ENCODE measurements at regions not wholly inside any gene's neighbourhood (a gene's known extent, or its start where the extent isn't known, plus 50 kb on each side); places are given as distances from the start of the nearest gene placed in this dataset.

DNA sequence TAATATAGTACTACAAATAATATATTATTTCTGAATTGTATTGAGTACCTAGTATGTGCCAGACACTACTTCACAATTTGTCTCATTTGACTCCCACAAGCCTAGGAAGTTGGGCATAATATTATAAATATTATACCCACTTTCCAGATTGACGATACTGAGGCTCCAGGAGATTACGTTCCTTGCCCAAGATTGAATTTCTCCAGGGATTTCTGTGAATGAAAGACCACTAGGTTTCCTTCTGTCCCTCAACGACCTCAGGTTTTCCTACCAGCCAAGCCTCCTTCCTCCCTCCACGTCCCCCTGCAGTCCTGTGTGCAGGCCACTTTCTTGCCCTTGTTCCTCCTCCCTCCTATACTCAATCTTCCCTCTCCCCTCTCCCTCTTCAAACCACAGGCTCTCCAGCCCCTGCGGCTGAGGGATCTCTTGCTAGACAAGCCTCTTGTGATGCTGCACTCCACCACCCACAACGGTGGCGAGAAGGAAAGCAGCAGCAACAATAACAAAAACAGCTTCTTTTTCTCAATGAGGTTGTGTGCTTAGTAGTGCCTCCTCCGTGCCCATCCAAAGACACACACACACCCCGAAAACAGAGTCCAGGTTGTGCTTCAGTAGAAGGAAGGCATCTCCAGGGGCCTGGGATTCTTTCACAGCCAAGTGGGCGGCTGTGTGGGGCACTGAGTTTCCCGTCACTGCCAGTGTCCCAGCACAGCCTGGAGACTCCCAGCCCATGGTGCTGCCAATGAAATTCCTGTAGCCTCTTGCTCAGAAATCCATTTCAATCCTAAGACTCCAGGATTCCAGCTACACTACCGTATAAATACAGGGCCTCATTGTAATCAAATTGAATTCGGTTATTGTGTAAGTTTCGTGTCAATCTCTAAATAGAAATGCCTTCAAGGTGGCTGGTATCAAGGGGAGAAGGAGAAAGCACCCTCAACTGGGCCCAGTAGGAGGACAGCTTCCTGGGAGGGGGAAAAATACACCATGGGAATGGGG lies 94.4 kb downstream of the NCR2 start:
- DNase-seq: no peak

DNA sequence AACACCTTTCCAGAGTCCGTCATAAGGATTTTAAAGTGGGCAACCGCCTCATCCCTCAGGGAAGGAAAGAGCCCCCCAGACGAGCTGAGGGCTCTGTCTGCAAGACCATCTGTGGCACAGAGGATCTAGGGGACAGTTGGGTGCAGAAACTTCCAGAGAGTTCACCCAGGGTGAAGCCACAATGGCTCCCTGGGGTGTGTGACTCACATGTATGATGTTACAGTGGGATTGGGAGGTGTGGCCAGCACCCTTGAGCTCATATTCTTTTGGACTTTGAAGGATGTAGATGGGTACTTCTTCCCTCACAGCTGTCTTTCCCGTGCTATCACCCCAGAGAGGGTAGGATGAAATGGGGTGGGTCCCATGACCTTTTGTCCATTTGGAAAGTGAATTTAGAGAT lies 95.5 kb downstream of the NCR2 start:
- no peak for DNase-seq

DNA sequence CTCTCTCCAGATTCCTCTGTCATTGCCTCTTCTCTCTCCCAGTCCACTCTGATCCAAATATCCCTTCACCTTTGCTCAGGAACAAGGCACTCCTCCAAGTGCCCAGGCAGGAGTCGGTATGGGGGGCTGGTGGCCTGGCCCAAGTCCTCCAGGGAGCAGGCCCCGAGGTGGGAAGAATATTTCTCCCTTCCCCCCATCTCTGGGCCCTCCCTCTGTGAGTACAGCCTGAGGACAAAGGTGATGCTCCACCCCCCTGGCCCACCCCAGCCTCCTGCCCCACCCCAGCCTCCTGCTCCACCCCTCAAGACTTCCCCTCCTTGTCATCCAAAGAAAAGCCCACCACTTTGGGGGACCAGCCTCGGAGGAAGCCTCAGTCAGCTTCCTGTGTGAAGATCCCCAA lies 96.9 kb downstream of the NCR2 start:
- no peak for DNase-seq

DNA sequence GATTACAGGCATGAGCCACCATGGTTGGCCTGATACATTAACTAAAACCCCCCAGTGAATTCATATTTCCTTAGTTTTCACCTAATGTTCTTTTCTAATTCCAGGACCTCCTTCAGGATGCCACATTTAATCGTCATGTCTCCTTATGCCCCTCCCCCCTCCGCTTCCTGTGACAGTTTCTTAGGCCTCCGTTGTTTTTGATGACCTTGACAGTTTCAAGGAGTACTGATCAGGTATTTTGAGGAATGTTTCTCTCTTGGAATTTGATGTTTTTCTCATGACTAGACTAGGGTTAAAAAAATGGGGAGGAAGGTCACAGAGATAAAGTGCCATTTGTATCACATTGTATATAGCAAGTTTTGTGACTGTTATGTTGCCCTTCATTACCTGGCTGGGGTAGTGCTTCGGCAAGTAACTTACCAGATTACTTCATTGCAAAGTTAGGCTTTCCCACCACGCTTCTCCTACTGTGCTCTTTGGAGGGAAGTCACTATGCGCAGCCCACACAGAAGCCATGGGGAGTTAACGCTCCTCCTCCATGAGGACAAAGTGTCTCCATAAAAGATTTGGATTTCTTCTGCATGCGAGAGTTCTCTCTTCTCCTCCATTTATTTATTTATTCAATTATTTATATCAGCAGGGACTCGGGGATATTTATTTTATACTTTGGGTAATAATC lies 99.5 kb downstream of the NCR2 start:
- DNase-seq: no peak

DNA sequence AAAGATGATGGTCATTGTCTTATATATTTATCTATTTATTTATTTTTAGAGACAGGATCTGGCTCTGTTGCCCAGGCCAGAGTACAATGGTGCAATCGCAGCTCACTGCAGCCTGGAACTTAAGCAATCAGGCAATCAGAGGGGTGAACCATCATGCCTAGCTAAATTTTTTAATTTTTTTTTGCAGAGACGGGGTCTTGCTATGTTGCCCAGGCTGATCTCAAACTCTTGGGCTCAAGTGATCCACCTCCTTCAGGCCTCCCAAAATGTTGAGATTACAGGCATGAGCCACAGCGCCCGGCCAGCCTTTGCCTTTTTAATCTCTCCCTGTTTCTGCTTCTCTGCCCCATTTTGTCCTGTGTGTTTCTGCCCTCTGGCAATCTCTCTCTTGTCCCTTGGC lies 102.2 kb downstream of the NCR2 start:
- DNase-seq: no peak

DNA sequence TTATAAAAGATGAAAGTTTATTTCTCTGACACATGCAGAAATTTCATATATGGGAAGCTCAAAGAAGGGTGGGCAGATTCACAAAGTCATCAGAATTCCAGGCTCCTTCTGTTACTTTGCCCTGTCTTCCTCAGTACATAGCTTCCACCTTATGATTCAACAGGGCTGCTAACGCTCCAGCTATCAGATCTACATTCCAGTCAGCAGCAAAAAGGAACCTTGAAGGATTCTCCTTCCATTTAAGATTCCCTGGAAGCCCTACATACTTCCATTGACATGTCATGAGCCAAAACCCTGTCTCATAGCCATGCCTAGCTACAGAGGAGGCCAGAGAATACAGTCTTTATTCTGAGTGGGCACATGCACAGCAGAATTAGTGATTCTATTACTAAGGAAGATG lies 103.3 kb downstream of the NCR2 start:
- DNase-seq: no peak

DNA sequence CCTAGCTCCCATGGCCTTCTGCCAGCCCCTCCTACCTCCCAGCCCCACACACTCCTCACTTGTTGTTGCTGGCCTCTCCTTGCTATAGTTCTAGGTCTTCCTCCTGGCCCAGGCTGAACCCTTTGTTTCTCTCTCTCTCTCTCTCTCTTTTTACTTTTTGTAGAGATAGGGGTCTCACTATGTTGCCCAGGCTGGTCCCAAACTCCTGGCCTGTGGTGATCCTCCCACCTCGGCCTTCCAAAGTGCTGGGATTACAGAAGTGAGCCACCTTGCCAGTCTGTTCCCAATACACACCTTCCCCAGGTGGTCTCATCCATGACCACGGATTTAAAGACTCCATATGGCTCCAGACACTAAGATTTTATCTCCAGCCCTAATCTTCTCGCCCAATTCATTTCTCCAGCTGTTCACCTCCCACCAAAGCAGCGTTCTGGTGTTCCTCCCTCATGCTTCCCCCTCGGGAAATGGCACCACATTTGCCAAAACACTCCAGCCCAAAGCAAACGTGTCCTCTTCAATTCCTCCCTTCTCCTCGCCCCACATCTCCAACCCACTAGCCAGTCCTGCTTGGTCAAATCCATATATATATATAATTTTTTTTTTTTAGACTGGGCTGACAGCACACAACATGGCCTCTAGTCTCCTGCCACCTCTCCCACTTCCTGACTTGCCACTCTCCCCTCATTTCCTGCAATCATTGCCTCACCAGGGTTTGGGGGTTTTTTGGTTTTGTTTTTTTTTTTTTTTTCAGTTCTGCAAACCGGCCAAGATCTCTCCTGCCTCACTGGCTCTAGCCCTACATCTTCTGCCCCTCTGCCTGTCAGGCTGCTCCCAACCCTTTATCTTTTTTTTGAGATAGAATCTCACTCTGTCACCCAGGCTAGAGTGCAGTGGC lies 104.4 kb downstream of the NCR2 start:
- no peak for DNase-seq

DNA sequence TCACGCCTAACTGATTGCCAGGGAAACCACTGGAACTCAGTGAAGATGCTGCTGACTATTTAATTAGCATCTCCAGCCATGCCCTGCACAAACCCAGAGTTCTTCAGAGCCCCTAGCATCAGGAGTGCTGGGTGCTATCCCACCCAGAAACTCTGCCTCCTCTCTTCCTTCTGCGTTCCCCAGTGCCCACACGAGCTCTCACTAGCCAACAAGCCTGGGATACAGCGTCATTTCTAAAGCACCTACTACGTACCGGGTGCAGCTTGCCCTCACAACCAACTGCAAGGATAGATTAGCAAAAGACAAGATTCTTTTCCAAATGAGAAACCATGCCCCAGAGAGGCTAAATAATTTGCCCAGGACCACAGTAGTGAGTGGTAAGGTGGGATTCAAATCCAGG lies 105.2 kb upstream of the FOXP4 start:
- no peak for DNase-seq

DNA sequence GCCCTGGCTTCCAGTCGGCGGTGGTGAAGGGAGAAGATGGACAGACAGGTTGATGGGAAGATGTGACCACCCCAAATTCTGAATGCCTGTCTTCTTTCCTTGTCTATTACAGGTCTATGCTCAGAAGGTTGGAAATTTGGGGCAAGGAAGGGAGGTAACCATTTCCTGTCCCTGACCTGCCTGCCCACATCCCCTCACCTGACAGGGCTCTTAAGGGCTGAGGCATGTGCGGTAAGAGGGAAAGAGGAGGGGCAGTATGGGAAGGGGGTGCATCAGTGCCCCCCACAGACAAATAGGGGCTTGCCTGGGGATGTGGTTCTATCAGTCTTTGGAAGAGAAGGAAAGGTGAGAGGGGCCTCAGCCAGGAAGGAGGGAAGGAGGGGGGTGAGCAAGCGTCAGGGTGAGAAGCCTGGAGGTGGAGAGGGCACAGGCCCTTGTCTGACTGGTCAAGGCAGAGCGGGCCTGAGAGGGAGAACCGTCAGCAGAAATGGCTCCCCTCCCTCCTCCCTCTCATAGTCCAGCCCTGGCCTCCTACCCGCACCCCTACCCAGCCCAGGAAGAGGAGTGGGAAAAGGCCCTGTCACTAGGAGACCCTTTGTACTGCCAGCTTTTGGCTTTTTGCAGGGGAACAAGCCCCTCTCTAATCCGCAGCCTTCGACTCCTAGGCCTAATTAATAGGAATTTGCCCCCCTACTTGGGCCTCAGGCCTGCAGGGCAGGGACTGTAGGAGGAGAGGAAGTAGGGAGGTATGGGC lies 104.4 kb upstream of the FOXP4 start:
- DNase-seq: no peak

DNA sequence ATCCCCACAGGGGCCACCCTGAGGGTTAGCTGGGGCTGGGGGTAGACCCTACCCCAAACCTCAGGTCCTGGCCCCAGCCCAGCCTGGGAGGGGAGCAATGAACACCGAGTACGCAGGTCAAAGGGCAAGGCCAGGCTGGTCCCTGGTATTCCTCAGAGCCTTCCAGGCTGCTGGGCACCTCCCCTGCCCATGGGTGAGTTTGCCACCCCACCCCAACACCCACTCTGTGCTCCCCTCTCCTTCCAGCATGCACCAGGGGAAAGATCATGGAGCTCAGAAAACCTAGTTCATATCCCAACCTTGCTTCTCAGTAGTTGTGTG lies 103.9 kb upstream of the FOXP4 start:
- DNase-seq: no peak

DNA sequence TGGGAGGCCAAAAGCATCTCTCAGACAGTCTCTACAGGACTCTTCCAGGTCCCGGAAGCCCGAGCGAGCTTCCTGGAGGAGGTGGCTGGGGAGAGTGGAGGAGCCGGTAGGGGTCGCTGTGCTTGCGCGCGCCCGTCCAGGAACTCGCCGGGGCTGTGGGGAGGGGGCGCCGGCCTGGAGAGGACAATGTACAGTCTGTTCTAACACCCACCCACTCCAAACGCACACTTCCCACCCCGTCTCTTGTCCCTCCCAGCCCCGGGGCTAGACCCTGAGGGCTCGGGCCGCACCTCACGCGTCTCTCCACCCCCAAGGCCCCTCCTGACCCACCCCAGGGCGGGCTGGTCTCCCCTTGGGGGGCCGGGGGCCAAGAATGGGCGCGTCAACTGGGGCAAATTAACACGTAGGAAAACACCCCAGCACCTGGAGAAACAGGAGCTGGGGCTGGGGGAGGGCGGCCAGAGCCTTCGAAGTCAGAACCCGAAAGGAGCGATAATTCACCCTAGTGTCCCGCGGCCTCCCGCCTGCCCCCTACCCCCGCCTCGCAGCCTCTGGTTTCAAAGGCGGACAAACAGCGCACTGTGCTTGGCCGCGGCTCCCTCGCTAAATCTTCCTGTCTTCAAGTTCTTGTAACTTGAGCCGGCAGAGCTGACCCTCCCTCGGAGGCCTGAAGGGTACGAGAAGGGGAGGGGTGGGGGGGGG lies 103.2 kb upstream of the FOXP4 start:
- peak; percentile 40 to 88 for DNase-seq

DNA sequence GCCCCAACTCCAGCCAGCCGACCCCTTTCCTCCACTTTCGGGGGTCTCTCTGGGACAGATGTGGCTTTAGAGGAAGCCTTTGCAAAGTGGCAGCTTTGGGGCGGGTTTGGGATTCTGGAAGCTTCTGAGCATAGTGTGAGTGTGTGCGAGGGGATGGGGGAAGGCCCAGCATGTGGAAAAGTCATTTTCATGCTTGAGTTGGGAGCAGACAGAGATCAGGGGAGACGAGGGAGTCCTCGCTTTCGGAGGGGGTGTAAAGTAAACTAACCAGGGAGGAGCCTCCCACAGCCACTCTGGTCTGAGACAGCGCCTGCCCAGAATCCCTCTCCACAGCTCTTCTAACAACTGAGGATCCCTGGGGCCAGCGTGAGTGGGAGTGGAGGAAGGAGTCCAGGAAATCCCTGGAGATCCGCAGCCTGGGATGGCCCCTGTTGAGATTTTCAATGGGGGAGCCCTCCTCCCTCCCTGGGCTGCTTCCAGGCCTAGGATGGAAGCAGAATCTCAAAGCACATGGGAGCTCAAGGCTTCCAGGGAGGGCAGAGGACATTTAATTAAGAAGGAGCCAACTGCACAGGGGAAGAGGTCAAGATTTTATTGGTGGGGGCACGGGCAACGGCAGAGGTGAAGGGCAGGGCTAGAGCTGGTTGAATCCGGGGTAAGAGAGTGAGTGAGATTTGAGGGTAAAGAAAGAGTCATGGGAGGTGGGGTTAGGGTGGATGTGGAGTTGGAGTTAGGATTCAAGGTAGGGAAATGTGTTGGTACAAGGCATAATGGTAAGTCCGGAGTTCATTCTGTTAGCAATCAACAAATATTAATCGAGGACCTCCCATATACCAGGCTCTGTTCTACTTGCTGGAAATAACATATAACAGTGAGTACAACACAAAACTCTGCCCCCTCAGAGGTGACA lies 102.3 kb upstream of the FOXP4 start:
- DNase-seq: no peak

DNA sequence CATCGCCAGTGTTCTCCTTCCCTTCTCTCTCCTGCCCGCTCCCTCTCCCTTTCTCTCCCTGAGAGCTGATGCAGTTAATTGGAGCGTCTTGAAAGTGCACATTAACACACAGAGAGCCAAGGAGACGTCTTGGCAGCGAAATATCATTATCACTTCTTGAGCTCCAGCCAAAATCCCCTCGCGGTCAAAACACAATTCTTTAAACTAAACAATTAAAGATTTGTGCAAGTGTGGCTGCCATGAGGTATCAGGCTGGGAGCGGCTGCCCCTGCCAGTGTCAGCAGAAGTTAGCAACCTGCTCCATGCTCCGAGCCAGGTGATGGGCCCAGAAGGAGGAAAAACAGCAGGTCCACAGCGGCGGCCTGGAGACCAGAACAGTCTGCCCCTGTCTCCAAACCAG lies 100.9 kb upstream of the FOXP4 start:
- DNase-seq: no peak

DNA sequence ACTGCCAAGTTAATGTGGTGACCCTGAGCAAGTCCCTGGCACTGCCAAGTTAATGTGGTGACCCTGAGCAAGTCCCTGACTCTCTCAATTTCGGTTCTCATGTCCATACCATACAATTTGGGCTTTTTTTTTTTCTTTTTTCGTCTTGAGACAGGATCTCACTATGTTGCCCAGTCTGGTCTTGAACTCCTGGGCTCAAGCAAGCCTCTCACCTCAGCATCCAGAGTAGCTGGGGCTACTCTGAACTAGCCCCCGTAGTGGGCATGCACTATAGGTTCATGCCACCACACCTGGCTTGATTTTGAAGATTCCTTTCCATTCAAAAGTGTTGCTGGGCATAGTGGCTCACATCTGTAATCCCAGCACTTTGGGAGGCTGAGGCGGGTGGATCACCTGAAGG lies 100.0 kb upstream of the FOXP4 start:
- no peak for DNase-seq

DNA sequence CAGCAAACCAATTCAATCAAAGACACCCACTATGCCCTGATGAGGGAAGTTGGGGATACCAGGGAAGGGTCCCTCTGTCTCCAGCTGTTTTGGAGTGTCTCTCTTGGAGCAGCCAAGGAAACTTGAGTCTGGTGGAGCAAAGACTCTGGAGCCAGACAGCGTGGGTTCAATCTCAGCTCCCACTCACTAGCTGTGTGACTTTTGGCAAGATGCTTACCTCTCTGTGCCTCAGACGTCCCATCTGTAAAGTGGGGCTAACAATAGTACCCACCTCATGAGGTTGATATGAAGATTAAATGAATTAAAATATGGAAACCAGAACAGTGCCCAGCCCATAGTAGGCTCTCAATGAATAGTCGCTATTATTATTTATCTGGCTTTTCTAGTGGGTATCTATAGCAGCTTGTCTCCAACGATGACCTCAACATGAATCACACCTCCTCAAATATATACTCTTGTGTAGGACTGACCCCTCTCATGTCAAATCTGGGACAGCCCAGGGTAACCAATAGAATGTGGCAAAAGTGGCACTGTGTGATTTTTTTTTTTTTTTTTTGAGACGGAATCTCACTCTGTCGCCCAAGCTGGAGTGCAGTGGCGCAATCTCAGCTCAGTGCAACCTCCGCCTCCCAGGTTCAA lies 99.2 kb upstream of the FOXP4 start:
- no peak for DNase-seq

DNA sequence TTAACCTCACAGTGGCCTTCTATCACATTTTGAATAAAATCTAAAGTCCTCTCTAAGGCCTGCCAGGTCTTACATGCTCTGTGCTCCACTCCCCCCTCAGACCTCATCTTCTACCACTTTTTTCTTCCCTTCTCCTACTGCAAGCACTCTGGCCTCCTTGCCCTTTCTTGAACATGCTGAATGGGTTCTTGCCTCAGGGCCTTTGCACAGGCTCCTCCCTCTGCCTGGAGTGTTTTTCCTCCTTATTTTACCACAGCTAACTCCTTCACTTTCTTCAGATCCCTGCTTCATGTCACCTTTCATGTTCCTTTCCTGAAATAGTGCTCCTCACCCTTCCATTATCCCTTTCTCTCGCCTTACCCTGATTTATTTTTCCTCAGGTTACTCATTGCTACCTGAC lies 97.9 kb upstream of the FOXP4 start:
- no peak for DNase-seq

DNA sequence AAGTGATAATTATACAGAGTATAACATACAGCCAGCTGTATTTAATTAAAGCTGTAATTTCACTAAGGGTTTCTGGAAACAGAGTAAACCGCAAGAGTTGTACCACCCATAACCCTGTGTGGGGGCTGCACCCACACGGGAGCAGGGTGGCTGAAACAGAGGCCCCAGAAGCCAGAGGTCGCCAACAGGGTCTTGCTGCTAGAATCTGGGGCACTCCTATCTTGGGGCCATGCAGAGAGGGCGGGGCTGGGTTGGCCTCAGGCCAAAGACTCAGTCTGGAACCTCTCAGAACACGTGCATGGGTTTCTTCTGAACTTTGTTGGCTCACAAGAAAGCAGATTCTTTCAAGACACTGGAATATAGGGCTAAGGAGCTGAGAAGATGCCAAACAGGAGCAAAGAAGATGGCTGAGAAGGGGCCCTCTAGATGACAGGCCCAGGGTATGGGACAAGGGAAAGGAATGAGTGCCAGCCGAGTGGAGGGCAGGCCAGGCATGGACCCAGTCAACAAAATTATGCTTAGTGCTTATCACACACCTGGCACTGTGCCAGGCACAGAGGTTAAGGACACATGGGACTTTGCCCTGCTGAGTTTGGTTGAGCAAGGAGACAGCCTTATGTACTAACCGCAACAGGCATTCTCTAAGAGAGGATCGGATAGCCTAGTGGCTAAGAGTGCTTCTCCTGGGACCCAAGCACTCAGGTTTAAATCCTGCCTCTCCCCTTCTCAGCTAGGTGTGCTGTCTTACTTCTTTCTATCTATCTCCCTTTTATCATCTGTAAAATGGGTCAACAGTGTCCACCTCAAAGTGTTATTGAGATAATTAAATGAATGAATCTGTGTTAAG lies 96.6 kb upstream of the FOXP4 start:
- no peak for DNase-seq

DNA sequence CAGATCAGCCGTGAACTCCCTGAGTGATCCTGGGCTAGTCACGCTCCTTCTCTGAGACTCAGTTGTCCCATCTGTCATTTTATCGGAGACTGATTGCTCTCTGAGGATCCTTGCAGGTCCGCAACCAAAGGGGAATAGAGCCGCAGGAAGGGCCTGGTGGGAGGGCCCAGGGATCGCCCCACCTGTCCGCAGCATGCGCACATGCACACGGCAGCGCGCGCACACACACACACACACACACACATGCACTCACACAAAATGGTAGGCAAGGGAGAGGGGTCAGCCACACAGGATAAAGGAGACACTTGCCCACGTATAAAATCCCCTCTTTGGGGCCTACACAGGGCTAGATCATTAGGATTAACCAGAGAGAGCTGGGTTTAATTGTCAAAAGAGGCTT lies 95.6 kb upstream of the FOXP4 start:
- no peak for DNase-seq

DNA sequence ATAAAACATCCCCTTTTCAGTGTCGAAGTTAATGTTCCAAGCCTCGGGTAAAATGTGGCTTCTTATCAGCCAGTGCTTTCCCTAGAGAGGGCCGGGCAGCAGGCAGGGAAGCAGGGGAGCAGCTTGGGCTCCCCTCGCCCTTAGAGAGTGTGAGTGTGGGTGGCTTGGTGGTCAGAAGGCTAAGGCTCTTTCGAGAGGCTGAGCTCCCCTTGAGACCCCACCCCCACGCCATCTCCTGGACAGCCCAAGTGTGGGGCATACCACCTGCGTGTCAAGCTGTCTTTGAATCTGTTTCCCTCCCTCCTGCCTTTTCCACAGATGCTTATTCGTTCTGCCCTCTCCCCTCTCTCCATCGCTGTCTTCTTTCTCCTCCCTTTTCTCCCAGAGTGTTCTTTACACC lies 95.1 kb upstream of the FOXP4 start:
- DNase-seq: peak; percentile 29 to 53

All from NCI-H526 (cell line).